SK-N-SH (cell line): ENCODE measurements at regions not wholly inside any gene's neighbourhood (a gene's known extent, or its start where the extent isn't known, plus 50 kb on each side); places are given as distances from the start of the nearest gene placed in this dataset.
A peak's percentile ranks its signal among the peaks of the same experiment; 100 is the strongest.

Experiments used
- CTCF ChIA-PET: fragments of 300-600, 350-600 bp; formaldehyde crosslinking; extraction: SDS; loops from one replicate; lab custom pipeline; 2021; lab: Yijun Ruan, JAX
- POLR2A ChIA-PET: fragments of 350-600 bp; sonication (Branson Sonifier 250); formaldehyde crosslinking; extraction: SDS; loops from one replicate; lab custom pipeline; 2020; ENCODE audit warnings: antibody characterized with exemption, inconsistent platforms; lab: Yijun Ruan, JAX
- DNase-seq: peaks from one replicate; pipeline ENCODE4 v3.0.0; 2012
- H2AFZ ChIP-seq: fragments of 200-600 bp; sonication (generic); 2 replicates; pipeline ENCODE4 v1.8.1; 2016; ENCODE audit warnings: antibody characterized with exemption, mild to moderate bottlenecking, low read depth
- H3F3A ChIP-seq: fragments of 200-600 bp; sonication (generic); replicated peaks from 2 replicates; pipeline ENCODE3; 2016; ENCODE audit warnings: antibody characterized with exemption, mild to moderate bottlenecking; ENCODE audit not compliant: insufficient read depth
- H3K27ac ChIP-seq, 2 experiments: fragments of 200-500 bp in 1 of 2; fragments of 200-600 bp in 1 of 2; sonication (Bioruptor generic) in 1 of 2; sonication (generic), shearing (Covaris generic) in 1 of 2; 2 replicates each; pipeline versions ENCODE4 v1.5.1 to v1.6.1; 2014 to 2016; ENCODE audit warnings: low read depth in 2 of 2, inconsistent platforms in 1 of 2, low read length in 1 of 2, mild to moderate bottlenecking in 1 of 2, mixed read lengths in 1 of 2
- H3K27me3 ChIP-seq: fragments of 200-600 bp; sonication (generic), shearing (Covaris generic); 2 replicates; pipeline ENCODE4 v1.6.1; 2016; ENCODE audit warnings: mixed run types; ENCODE audit not compliant: insufficient read depth
- H3K36me3 ChIP-seq, 2 experiments: fragments of 200-500 bp in 1 of 2; fragments of 200-600 bp in 1 of 2; sonication (Bioruptor generic) in 1 of 2; sonication (generic) in 1 of 2; replicated peaks in 1 of 2; 2 replicates each; pipeline versions ENCODE3 to v1.5.1; 2014 to 2016; ENCODE audit warnings: low read length in 1 of 2, mild to moderate bottlenecking in 1 of 2; ENCODE audit not compliant: insufficient read depth in 2 of 2, control insufficient read depth in 1 of 2
- H3K4me1 ChIP-seq, 2 experiments: fragments of 200-500 bp in 1 of 2; fragments of 200-600 bp in 1 of 2; sonication (Bioruptor generic) in 1 of 2; sonication (generic), shearing (Covaris generic) in 1 of 2; 2 replicates each; pipeline versions ENCODE4 v1.5.1 to v1.6.1; 2014 to 2016; ENCODE audit warnings: low read depth in 1 of 2, low read length in 1 of 2, mixed run types in 1 of 2; ENCODE audit not compliant: insufficient read depth in 2 of 2, control insufficient read depth in 1 of 2
- H3K4me2 ChIP-seq: fragments of 200-600 bp; sonication (generic), shearing (Covaris generic); 2 replicates; pipeline ENCODE4 v1.6.1; 2017; ENCODE audit warnings: mixed run types
- H3K4me3 ChIP-seq, 2 experiments: fragments of 200-500 bp in 1 of 2; fragments of 200-600 bp in 1 of 2; sonication (Bioruptor generic) in 1 of 2; sonication (generic), shearing (Covaris generic) in 1 of 2; 2 replicates each; pipeline versions ENCODE4 v1.5.1 to v1.8.1; 2014 to 2016; ENCODE audit warnings: low read depth in 2 of 2, inconsistent platforms in 1 of 2, low read length in 1 of 2, mild to moderate bottlenecking in 1 of 2, mixed read lengths in 1 of 2, moderate library complexity in 1 of 2
- H3K79me2 ChIP-seq: fragments of 200-600 bp; sonication (generic); 2 replicates; pipeline ENCODE4 v1.8.1; 2017; ENCODE audit warnings: mild to moderate bottlenecking; ENCODE audit not compliant: insufficient read depth
- H3K9ac ChIP-seq: fragments of 200-600 bp; sonication (generic); 2 replicates; pipeline ENCODE4 v1.6.1; 2017; ENCODE audit warnings: mixed run types
- H3K9me2 ChIP-seq: fragments of 200-600 bp; sonication (generic); 2 replicates; pipeline ENCODE4 v1.6.1; 2017; ENCODE audit warnings: mixed run types
- H3K9me3 ChIP-seq: fragments of 200-600 bp; sonication (generic); 2 replicates; pipeline ENCODE4 v1.6.1; 2017; ENCODE audit warnings: mixed run types, mild to moderate bottlenecking, moderate library complexity
- H4K20me1 ChIP-seq: fragments of 200-600 bp; sonication (generic); 2 replicates; pipeline ENCODE4 v1.6.1; 2017; ENCODE audit warnings: mild to moderate bottlenecking, mixed run types; ENCODE audit not compliant: insufficient read depth
- CHD2 ChIP-seq: fragments of 150-350 bp; IDR thresholded peaks from 2 replicates; pipeline ENCODE4 v1.6.1; 2018; ENCODE audit warnings: low read length; ENCODE audit not compliant: partially characterized antibody
- EP300 ChIP-seq, 2 experiments: IDR thresholded peaks; 2 replicates each; pipeline versions ENCODE4 v1.4.0 to v1.6.1; 2012; ENCODE audit warnings: borderline replicate concordance in 1 of 2, low read depth in 1 of 2, low read length in 1 of 2
- EZH2phosphoT487 ChIP-seq: fragments of 200-600 bp; sonication (generic); IDR thresholded peaks from 2 replicates; pipeline ENCODE4 v1.6.1; 2017; ENCODE audit warnings: low read depth, mixed run types, mild to moderate bottlenecking, antibody characterized with exemption, moderate library complexity, borderline replicate concordance
- FOXJ3 ChIP-seq: sonication (generic); formaldehyde crosslinking; IDR thresholded peaks from 2 replicates; pipeline ENCODE4 v1.5.1; 2020; ENCODE audit warnings: mild to moderate bottlenecking, missing genetic modification reagents
- FOXM1 ChIP-seq: IDR thresholded peaks from 2 replicates; pipeline ENCODE4 v1.4.0; 2012; ENCODE audit warnings: low read depth, mild to moderate bottlenecking
- GABPA ChIP-seq: IDR thresholded peaks from 2 replicates; pipeline ENCODE4 v1.4.0; 2012; ENCODE audit warnings: low read depth, mild to moderate bottlenecking
- MEF2A ChIP-seq: IDR thresholded peaks from 2 replicates; pipeline ENCODE4 v1.4.0; 2012; ENCODE audit warnings: low read depth, borderline replicate concordance
- MXI1 ChIP-seq: IDR thresholded peaks from 2 replicates; pipeline ENCODE4 v1.6.1; 2012; ENCODE audit warnings: mild to moderate bottlenecking, low read depth, low read length, improper control_type of control experiment
- NFIC ChIP-seq: IDR thresholded peaks from 2 replicates; pipeline ENCODE4 v1.4.0; 2012; ENCODE audit warnings: borderline replicate concordance
- NRF1 ChIP-seq: IDR thresholded peaks from 2 replicates; pipeline ENCODE4 v1.6.1; 2012; ENCODE audit warnings: low read depth, mild to moderate bottlenecking, low read length
- PBX3 ChIP-seq: IDR thresholded peaks from 2 replicates; pipeline ENCODE4; 2012
- RAD21 ChIP-seq: IDR thresholded peaks from 2 replicates; pipeline ENCODE4 v1.6.1; 2012; ENCODE audit warnings: mild to moderate bottlenecking, low read length
- RXRA ChIP-seq: IDR thresholded peaks from 2 replicates; pipeline ENCODE4 v1.4.0; 2012; ENCODE audit warnings: low read depth, mild to moderate bottlenecking, borderline replicate concordance
- SIN3A ChIP-seq: IDR thresholded peaks from 2 replicates; pipeline ENCODE4 v1.6.1; 2012; ENCODE audit warnings: low read depth, mild to moderate bottlenecking, low read length, moderate library complexity, borderline replicate concordance
- SMC3 ChIP-seq: IDR thresholded peaks from 2 replicates; pipeline ENCODE4 v1.6.1; 2012; ENCODE audit warnings: low read depth, low read length, improper control_type of control experiment
- TAF1 ChIP-seq: IDR thresholded peaks from 2 replicates; pipeline ENCODE4 v1.6.1; 2012; ENCODE audit warnings: low read depth, mild to moderate bottlenecking, low read length, moderate library complexity, borderline replicate concordance
- TEAD4 ChIP-seq: IDR thresholded peaks from 2 replicates; pipeline ENCODE4 v1.4.0; 2012; ENCODE audit warnings: mild to moderate bottlenecking, borderline replicate concordance; ENCODE audit not compliant: insufficient read depth
- WGBS: methylation state at CpG from one replicate; pipeline ENCODE4 v1.1.6; 2017; ENCODE audit warnings: low lambda C conversion rate; 5-methylcytosine and 5-hydroxymethylcytosine counted together
- TF ChIP-seq, protein P1 (sequence below): fragments of 150-350 bp; IDR thresholded peaks from 2 replicates; pipeline ENCODE4 v1.6.1; 2017; ENCODE audit warnings: antibody characterized with exemption, low read length, low read depth, borderline replicate concordance
- TF ChIP-seq, protein P2 (sequence below): fragments of 150-350 bp; IDR thresholded peaks from 2 replicates; pipeline ENCODE4 v1.6.1; 2016; ENCODE audit warnings: mild to moderate bottlenecking, low read depth, low read length

DNA sequence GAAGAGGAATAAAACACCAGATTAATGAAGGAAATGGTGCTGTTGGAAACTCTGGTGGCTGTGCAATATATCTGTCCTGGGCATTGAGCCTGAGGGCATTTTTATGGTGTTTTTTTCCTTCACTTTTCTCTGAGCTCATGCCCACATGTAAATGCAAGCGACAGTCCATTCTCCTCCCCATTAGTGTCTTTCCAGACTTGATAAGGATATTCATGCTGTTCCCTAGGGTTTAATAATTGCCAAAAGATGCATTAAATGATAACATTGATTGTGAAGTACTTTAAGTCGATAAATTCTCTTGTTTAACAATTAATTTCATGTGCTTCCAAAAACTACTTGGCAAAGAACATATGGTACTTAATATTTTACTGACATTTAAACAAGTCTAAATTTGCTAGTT lies 384.7 kb downstream of the MDFIC start:
- H3K9me2 ChIP-seq, result no peaks in the 10 kb centered on the region; the same call in 1 of the 2 replicates
- TF ChIP-seq MXI1 (no peak), TAF1 (no peak), CHD2 (no peak), PBX3 (no peak), FOXM1 (no peak), NRF1 (no peak), EZH2phosphoT487 (no peak), NFIC (no peak), GABPA (no peak), FOXJ3 (CRISPR knock-in tag) (no peak), SMC3 (no peak), EP300 (IDR thresholded peaks at IDR 0.05; ENCODE audit: borderline replicate concordance in 1 of 2, low read depth in 1 of 2, low read length in 1 of 2) (no peak), SIN3A (no peak), MEF2A (no peak), RXRA (no peak), TEAD4 (no peak), RAD21 (no peak)
- TF ChIP-seq, protein P1, sequence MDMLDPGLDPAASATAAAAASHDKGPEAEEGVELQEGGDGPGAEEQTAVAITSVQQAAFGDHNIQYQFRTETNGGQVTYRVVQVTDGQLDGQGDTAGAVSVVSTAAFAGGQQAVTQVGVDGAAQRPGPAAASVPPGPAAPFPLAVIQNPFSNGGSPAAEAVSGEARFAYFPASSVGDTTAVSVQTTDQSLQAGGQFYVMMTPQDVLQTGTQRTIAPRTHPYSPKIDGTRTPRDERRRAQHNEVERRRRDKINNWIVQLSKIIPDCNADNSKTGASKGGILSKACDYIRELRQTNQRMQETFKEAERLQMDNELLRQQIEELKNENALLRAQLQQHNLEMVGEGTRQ, result no peak
- TF ChIP-seq, protein P2, sequence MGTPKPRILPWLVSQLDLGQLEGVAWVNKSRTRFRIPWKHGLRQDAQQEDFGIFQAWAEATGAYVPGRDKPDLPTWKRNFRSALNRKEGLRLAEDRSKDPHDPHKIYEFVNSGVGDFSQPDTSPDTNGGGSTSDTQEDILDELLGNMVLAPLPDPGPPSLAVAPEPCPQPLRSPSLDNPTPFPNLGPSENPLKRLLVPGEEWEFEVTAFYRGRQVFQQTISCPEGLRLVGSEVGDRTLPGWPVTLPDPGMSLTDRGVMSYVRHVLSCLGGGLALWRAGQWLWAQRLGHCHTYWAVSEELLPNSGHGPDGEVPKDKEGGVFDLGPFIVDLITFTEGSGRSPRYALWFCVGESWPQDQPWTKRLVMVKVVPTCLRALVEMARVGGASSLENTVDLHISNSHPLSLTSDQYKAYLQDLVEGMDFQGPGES, result no peak
- H3K27me3 ChIP-seq, result peaks cover 6% of the 10 kb centered on the region; the same call in 1 of the 2 replicates
- H3K4me3 ChIP-seq, result no peak overlapping the region
- H4K20me1 ChIP-seq, result no peaks in the 10 kb centered on the region
- no peak overlapping the region for H3K27ac ChIP-seq
- H3K4me2 ChIP-seq, result no peak overlapping the region
- H2AFZ ChIP-seq, result peak overlapping the region; percentile 40; the same call in 1 of the 2 replicates
- no peaks in the 10 kb centered on the region for H3K9me3 ChIP-seq
- peaks cover 6% of the 10 kb centered on the region for H3F3A ChIP-seq
- WGBS, result 11% methylated on average over 2 of the region's 2 CpGs
- CTCF ChIA-PET, result no interaction called here
- no peak for DNase-seq
- H3K36me3 ChIP-seq, result no peaks in the 10 kb centered on the region
- H3K79me2 ChIP-seq, result no peaks in the 10 kb centered on the region
- POLR2A ChIA-PET, result no interaction called here
- H3K9ac ChIP-seq, result no peak overlapping the region
- 0 out of 4 replicates have a peak, but pooled peaks cover 0 to 3% of the 10 kb centered on the region in 2 experiments for H3K4me1 ChIP-seq
